D721Med (cell line): ENCODE measurements at regions not wholly inside any gene's neighbourhood (a gene's known extent, or its start where the extent isn't known, plus 50 kb on each side); places are given as distances from the start of the nearest gene placed in this dataset.

Experiments used
- DNase-seq: peaks from one replicate; pipeline ENCODE4 v3.0.0; 2011; ENCODE audit warnings: low spot score; ENCODE audit not compliant: insufficient read length
- FAIRE-seq: peaks from 2 replicates; lab custom pipeline; 2011; peaks lifted over from hg19 to GRCh38; lab: Jason Lieb, UNC
- TF ChIP-seq, protein P1 (sequence below): IDR thresholded peaks from 2 replicates; pipeline ENCODE4 v1.5.1; 2012; ENCODE audit warnings: mild to moderate bottlenecking, control low read depth; ENCODE audit not compliant: insufficient read depth; ENCODE audit errors: missing control alignments

DNA sequence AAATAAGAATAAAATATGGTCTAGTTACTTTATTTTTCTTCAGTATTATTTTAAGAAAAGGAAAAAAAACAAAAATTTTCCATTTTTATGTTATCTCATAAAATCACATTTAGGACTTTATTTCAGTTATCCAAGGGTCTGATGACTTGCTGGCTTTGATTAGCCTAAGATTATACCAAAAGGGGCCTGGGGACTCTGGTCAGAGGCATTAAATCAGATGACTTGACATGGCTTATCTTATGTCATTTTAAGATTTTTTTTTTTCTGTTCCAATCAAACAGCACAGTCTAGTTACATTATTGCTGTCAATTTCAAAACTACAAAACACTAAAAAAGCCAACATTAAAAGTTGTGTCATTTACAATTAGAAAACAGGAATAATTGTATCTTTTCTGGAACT lies 725.4 kb upstream of the NR2F2 start:
- TF ChIP-seq, protein P1, sequence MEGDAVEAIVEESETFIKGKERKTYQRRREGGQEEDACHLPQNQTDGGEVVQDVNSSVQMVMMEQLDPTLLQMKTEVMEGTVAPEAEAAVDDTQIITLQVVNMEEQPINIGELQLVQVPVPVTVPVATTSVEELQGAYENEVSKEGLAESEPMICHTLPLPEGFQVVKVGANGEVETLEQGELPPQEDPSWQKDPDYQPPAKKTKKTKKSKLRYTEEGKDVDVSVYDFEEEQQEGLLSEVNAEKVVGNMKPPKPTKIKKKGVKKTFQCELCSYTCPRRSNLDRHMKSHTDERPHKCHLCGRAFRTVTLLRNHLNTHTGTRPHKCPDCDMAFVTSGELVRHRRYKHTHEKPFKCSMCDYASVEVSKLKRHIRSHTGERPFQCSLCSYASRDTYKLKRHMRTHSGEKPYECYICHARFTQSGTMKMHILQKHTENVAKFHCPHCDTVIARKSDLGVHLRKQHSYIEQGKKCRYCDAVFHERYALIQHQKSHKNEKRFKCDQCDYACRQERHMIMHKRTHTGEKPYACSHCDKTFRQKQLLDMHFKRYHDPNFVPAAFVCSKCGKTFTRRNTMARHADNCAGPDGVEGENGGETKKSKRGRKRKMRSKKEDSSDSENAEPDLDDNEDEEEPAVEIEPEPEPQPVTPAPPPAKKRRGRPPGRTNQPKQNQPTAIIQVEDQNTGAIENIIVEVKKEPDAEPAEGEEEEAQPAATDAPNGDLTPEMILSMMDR = no peak
- no peak for DNase-seq
- FAIRE-seq = no peak

DNA sequence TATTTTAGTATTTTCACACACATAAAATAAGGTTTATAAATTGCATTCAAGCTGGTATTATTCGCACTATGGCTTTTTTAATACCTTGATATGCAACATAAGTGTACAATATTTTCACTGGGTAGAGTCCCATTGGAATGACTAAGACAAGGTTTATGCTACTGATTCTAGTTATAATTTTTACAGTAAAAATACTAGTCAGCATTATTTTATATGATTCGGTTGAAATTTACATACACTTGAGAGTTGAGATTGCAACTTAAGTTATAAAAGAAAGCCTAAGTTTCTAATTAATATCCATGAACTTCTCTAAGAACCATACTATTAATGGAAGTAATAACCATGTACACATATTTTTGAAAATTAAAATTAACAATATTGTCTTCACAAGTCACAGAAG lies 723.9 kb upstream of the NR2F2 start:
- FAIRE-seq (no peak), DNase-seq (no peak)
- TF ChIP-seq, protein P1 = no peak

DNA sequence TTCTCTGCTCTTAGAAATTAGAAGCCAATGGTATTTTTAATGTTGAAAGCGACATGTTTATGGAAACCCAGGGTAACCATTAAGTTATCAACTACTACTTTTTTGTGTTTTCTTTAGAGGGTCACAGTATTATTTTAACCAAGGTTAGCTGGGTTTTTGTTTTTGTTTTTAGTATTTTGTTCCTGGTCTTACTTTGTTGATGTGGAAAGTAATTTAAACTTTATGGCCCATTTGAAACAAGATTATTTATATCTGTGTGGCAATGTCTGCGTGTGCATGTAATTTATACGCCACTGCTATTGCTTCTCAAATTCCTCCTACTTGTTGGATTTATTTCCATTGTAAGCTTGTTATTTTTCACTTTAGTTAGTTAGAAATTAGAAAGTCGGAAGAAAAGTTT lies 722.1 kb upstream of the NR2F2 start:
- no peak for DNase-seq
- TF ChIP-seq, protein P1 = no peak
- FAIRE-seq = no peak

DNA sequence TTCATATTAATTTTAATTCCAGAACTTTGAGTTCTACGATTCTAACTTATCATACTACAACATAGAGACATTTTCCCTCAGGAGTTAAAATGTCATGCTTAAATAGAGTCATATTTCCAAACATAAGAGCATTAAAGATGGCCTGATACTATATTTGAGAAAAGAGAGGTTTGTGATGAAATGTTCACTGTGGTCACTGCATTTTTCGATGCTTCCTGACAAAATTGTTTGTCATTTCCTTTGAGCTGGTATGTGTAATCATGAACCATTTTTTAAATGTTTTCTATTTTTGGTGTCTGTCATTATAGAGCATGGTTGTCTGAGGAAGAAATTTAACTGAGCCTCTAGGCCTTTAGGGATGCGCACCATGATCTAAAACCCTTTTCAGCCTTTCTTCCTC lies 721.4 kb upstream of the NR2F2 start:
- TF ChIP-seq, protein P1 = no peak
- FAIRE-seq (no peak), DNase-seq (no peak)

DNA sequence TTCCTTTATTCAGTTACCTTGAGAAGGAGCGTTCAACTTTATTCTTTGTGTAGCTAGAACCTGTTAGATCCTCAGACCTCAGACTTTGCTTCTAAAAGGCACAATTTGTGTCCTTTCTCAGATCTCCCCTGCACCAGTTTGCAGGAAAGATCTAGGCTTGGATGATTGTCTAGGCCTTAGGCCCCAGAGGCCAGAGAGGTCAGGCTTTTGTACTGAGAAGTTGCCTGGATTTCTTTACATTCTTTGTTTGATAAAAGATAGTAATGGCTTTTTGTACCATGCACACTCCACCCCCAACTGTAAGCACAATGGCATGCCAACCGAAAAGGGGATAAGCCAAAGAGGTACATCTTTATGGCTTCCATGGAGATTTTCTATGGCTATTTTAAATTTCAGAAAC lies 719.6 kb upstream of the NR2F2 start:
- TF ChIP-seq, protein P1 = no peak
- DNase-seq (no peak), FAIRE-seq (no peak)

DNA sequence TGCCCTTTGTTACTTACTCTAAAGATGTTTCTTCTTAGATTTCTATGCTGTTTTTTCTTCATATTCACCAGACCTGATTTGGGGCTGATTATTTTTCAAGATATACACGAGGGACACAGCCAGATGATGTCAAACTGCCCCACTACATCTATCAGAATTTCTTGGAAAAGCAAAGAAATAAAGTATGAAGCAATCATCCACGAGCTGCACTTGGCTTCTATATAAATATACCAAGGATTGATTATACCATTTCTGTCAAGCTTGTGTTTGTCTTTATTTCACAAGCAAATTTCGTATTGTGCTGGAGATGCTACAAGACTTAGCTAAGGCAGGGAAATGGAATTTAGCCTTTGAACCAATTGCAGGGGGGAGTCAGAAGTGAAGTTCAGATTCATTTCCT lies 715.1 kb upstream of the NR2F2 start:
- DNase-seq = no peak
- TF ChIP-seq, protein P1 = no peak
- FAIRE-seq = no peak

DNA sequence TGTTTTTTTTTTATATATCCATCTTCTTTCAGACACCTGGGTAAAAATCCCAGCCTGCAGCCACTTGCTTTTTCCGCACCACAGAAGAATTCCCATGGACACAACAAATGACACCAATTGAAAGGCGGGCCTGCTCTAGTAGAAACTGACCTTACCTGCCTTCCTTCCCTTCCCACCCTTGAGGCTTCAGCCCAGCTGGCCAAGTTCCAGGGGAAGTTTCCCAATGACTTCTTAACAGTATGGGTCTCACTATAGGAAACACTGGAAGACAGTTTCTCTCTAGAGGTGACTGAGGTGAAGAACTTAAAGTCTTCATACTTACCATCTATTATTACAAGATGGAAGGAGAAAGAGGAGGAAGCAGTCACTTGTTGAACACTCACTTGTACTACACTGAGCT lies 714.2 kb upstream of the NR2F2 start:
- TF ChIP-seq, protein P1 = no peak
- FAIRE-seq (no peak), DNase-seq (no peak)
